HFF-Myc (cell line): ENCODE measurements at regions not wholly inside any gene's neighbourhood (a gene's known extent, or its start where the extent isn't known, plus 50 kb on each side); places are given as distances from the start of the nearest gene placed in this dataset.

Experiments used
- DNase-seq: peaks from one replicate; pipeline ENCODE4 v3.0.0-alpha.2; 2011; ENCODE audit warnings: low read depth; ENCODE audit errors: extremely low read depth
- H3K4me3 ChIP-seq: replicated peaks from 2 replicates; pipeline ENCODE4 v1.5.1; 2011; ENCODE audit warnings: low read depth, mild to moderate bottlenecking, control low read depth, low read length
- CTCF ChIP-seq: IDR thresholded peaks from 2 replicates; pipeline ENCODE4 v1.5.1; 2012; ENCODE audit warnings: mild to moderate bottlenecking, low read depth, low read length, control low read depth; ENCODE audit errors: missing control alignments

DNA sequence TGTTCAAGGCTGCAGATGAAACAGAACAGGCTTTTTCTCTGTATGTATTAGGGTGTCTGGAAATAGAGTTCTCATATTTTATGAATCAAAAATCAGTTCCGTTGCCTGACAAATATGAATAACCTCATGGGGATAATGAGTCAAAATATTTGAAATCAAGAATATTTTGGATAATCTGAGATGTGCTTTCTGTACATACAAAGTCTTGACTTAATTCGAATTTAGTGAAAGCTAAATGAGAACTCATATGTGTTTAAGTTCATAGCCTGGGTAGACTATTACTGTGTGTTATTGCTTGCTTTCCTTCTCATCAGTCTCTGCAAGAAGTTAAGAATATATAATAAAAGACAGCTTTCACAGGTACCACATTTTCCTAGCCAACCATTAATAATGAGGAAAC lies 689.0 kb downstream of the REEP3 start:
- DNase-seq = no peak
- no peak for TF ChIP-seq CTCF
- H3K4me3 ChIP-seq = no peak overlapping the region

- no peak overlapping the region for H3K4me3 ChIP-seq
- no peak for DNase-seq
- no peak for TF ChIP-seq CTCF
These were observed 690.3 kb downstream of the REEP3 start for GRCh38 chr10:64211466-64211865.

DNA sequence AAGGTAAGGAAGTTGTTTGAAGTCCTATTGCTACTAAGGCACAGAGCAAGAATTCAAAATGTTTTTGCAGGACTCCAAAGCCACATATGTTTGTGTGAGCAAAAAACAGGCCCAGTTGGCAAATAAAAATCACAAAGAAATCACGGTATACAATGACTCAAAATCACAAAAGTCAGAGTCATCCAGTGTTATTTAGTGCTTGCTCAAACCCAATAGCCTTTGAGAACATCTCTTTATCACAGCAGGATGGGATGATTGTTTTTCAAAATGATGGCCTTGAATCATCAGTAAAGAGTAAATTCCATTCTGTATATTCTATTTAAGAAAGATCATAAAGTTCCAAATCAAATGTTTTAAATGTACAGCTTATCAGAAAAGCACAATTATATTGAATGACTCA lies 693.9 kb downstream of the REEP3 start:
- no peak overlapping the region for H3K4me3 ChIP-seq
- DNase-seq = no peak
- no peak for TF ChIP-seq CTCF

DNA sequence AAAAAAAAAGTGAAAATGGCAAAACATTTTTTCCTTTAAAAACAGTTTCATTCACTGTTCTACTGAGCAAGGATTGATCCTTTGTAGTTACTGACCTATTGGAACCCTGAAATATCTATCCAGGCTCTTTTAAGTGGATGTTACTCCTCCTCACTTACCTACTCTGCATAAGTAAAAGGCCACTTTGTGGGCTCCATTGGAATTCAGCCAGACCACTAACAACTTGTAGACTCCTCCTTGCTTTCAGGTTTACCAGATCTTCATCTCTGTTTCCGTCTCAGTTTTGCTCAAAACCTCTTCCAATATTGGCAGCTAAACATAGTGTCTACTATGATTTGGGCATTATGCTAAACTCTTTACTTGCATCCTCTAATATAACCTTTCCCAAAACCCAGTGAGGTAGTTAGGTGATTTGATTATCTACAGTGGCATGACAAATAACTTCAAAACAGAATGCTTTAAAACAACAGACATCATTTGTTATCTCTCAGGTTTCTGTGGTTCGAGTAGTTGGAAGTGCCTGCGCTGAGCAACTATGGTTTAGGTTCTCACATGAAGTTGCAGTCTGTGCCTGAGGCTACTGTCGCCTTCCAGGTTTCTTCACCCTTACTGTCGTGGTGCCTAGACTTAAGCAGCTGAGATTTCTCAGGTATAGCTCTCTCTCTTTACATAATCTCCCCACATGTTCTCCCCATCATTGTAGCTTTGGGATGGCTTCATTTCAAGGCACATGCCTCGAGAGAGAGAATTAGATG lies 698.2 kb downstream of the REEP3 start:
- H3K4me3 ChIP-seq = no peak overlapping the region
- no peak for TF ChIP-seq CTCF
- no peak for DNase-seq

GRCh38 chr10:64234489-64234888 lies 713.3 kb downstream of the REEP3 start:
- DNase-seq = no peak

DNA sequence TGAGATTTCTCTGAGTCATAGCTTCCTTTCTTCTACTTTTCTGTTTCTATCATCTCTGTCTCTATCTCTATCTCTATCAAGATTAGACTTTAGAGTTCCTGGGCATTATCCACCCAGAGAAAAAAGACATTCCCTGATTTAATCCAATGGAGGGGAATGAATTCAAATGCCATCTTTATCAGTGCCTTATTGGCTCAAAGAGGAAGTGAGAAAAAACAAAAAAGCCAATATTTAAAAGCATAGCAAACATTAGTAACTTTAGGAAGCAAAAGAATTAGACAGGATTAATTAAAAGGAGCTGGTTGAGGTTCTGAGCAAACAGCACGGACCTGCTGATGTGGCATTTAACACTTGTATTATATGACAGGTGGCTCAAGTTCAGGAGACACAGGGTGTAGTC lies 736.5 kb downstream of the REEP3 start:
- DNase-seq = no peak
- no peak overlapping the region for H3K4me3 ChIP-seq
- TF ChIP-seq CTCF = no peak

More at GRCh38 chr10:64234489-64234888, 713.3 kb downstream of the REEP3 start:
- no peak overlapping the region for H3K4me3 ChIP-seq
- no peak for TF ChIP-seq CTCF

DNA sequence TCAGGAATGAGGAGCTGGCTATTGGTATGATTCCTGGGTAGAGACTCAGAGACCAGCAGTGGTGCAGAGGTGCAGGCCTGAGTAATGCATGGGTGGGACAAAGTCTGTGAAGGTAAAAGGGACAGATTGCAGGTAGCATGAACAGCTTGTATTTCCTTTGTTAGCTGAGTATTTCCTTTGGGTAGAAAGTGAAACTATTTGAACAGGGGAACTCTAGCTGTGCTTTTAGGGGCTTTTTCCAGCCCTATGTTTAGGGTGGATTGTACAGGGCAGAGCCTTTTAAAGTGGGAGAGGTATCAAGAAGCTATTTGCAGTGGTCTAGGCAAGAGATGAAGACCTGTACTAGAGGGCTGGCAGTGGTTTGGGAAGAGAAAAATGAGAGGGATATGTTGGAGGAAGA lies 739.9 kb downstream of the REEP3 start:
- no peak for DNase-seq
- H3K4me3 ChIP-seq = no peak overlapping the region
- TF ChIP-seq CTCF = no peak
